Progenitor cell of endocrine pancreas (in vitro differentiated cells): ENCODE measurements at regions not wholly inside any gene's neighbourhood (a gene's known extent, or its start where the extent isn't known, plus 50 kb on each side); places are given as distances from the start of the nearest gene placed in this dataset.

ENCODE experiments used
- DNase-seq: peaks from one replicate; pipeline ENCODE4 v3.0.0; 2021; ENCODE audit warnings: low spot score; ENCODE audit not compliant: unreplicated experiment
- H3K27ac Mint-ChIP-seq: 2 replicates; pipeline ENCODE4 v1.8.0; 2021; ENCODE audit warnings: mild to moderate bottlenecking, moderate library complexity, mixed read lengths
- H3K27me3 Mint-ChIP-seq: 2 replicates; pipeline ENCODE4 v1.8.0; 2021; ENCODE audit warnings: mixed read lengths
- H3K36me3 Mint-ChIP-seq: 2 replicates; pipeline ENCODE4 v1.8.0; 2022; ENCODE audit warnings: mixed read lengths; ENCODE audit not compliant: insufficient read depth
- H3K4me1 Mint-ChIP-seq: 2 replicates; pipeline ENCODE4 v1.8.0; 2021; ENCODE audit warnings: low read depth, mixed read lengths
- H3K4me3 Mint-ChIP-seq: 2 replicates; pipeline ENCODE4 v1.8.0; 2021; ENCODE audit warnings: low read depth, mild to moderate bottlenecking, moderate library complexity, mixed read lengths
- H3K9me3 Mint-ChIP-seq: 2 replicates; pipeline ENCODE4 v1.8.0; 2021; ENCODE audit warnings: low read depth, mixed read lengths
- CTCF ChIP-seq: fragments of 200-600 bp; sonication (generic); IDR thresholded peaks from one replicate; pipeline ENCODE4 v1.5.0; 2021; ENCODE audit warnings: antibody characterized with exemption, mild to moderate bottlenecking; ENCODE audit not compliant: unreplicated experiment

- H3K27ac Mint-ChIP-seq: no peak overlapping the region
- no peak for TF ChIP-seq CTCF
- H3K4me1 Mint-ChIP-seq: peaks cover 54% of the 10 kb centered on the region
- no peak for DNase-seq
- H3K27me3 Mint-ChIP-seq: no peaks in the 10 kb centered on the region
- H3K36me3 Mint-ChIP-seq: peaks cover 5% of the 10 kb centered on the region
- H3K9me3 Mint-ChIP-seq: peaks cover 8% of the 10 kb centered on the region
- no peak overlapping the region for H3K4me3 Mint-ChIP-seq
Observed at GRCh38 chr11:27191639-27192038, 151.0 kb downstream of the BBOX1 start.

GRCh38 chr11:27188696-27189095 is 148.1 kb downstream of the BBOX1 start:
- peaks cover 8% of the 10 kb centered on the region for H3K9me3 Mint-ChIP-seq
- H3K36me3 Mint-ChIP-seq: peaks cover 5% of the 10 kb centered on the region
- TF ChIP-seq CTCF: no peak
- H3K4me1 Mint-ChIP-seq: peaks cover 57% of the 10 kb centered on the region
- H3K27ac Mint-ChIP-seq: peak overlapping the region; percentile 76
- no peak for DNase-seq
- no peaks in the 10 kb centered on the region for H3K27me3 Mint-ChIP-seq
- H3K4me3 Mint-ChIP-seq: no peak overlapping the region

GRCh38 chr11:27187848-27188621 is 147.4 kb downstream of the BBOX1 start:
- Mint-ChIP-seq H3K36me3 (peaks cover 4% of the 10 kb centered on the region), H3K27ac (peak overlapping the region; percentile 76), H3K4me3 (no peak overlapping the region), H3K4me1 (peaks cover 58% of the 10 kb centered on the region), H3K9me3 (peaks cover 8% of the 10 kb centered on the region), H3K27me3 (no peaks in the 10 kb centered on the region)
- no peak for DNase-seq
- TF ChIP-seq CTCF: no peak

GRCh38 chr11:27187075-27187847 is 146.6 kb downstream of the BBOX1 start:
- H3K36me3 Mint-ChIP-seq: peaks cover 4% of the 10 kb centered on the region
- peaks cover 60% of the 10 kb centered on the region for H3K4me1 Mint-ChIP-seq
- H3K27ac Mint-ChIP-seq: peak overlapping the region; percentile 76
- no peaks in the 10 kb centered on the region for H3K27me3 Mint-ChIP-seq
- DNase-seq: no peak
- H3K9me3 Mint-ChIP-seq: peaks cover 8% of the 10 kb centered on the region
- no peak for TF ChIP-seq CTCF
- peak overlapping the region; percentile 20 for H3K4me3 Mint-ChIP-seq

- H3K9me3 Mint-ChIP-seq: peaks cover 8% of the 10 kb centered on the region
- TF ChIP-seq CTCF: no peak
- no peak overlapping the region for H3K4me3 Mint-ChIP-seq
- H3K4me1 Mint-ChIP-seq: peaks cover 58% of the 10 kb centered on the region
- no peak for DNase-seq
- H3K36me3 Mint-ChIP-seq: peaks cover 2% of the 10 kb centered on the region
- no peaks in the 10 kb centered on the region for H3K27me3 Mint-ChIP-seq
- peak overlapping the region; percentile 76 for H3K27ac Mint-ChIP-seq
Observed at GRCh38 chr11:27186580-27186979, 146.0 kb downstream of the BBOX1 start.
